ENCODE measurements at regions not wholly inside any gene's neighbourhood (a gene's known extent, or its start where the extent isn't known, plus 50 kb on each side); places are given as distances from the start of the nearest gene placed in this dataset.

- Histone ChIP-seq H3K36me3 (replicated peaks in 1 of 2; ENCODE audit: control extremely low read depth in 1 of 2, control insufficient read depth in 1 of 2, extremely low read depth in 1 of 2, insufficient read depth in 2 of 2, low read length in 1 of 2) (no peaks in the 10 kb centered on the region), H3K4me2 (replicated peaks; ENCODE audit: low read depth, low read length, poor library complexity, severe bottlenecking) (no peak overlapping the region), H3K9me3 (ENCODE audit: control extremely low read depth in 1 of 3, control insufficient read depth in 2 of 3, insufficient read depth in 1 of 3, low read length in 2 of 3) (no peaks in the 10 kb centered on the region), H3K4me1 (ENCODE audit: control insufficient read depth in 2 of 2, insufficient read depth in 2 of 2, low read length in 2 of 2) (no peaks in the 10 kb centered on the region), H3K4me3 (ENCODE audit: control extremely low read depth in 1 of 5, extremely low read depth in 1 of 5, insufficient read depth in 1 of 5, low read depth in 2 of 5, low read length in 4 of 5) (no peak overlapping the region), H3K79me2 (ENCODE audit: control insufficient read depth, insufficient read depth, low read length) (no peaks in the 10 kb centered on the region), H3K27me3 (replicated peaks in 1 of 4; ENCODE audit: control extremely low read depth in 1 of 4, control insufficient read depth in 3 of 4, insufficient read depth in 4 of 4, low read length in 3 of 4) (no peaks in the 10 kb centered on the region), H2AFZ (ENCODE audit: insufficient read depth, low read depth, low read length, poor library complexity, severe bottlenecking) (no peak overlapping the region), H3K27ac (ENCODE audit: low read length in 2 of 2) (no peak overlapping the region), H4K20me1 (ENCODE audit: control insufficient read depth, insufficient read depth, low read length, poor library complexity, severe bottlenecking) (no peaks in the 10 kb centered on the region), H3K9ac (ENCODE audit: low read length) (no peak overlapping the region)
- ChIA-PET POLR2A (no interaction called here), CTCF (no interaction called here)
- TF ChIP-seq CTCF (IDR thresholded peaks at IDR 0.05) (no peak), EZH2 (IDR thresholded peaks at IDR 0.05; ENCODE audit: borderline replicate concordance, insufficient read depth, low read depth, low read length, poor library complexity, severe bottlenecking) (no peak)
- intact Hi-C loops (cut with micrococcal nuclease), result no loop called here
- Mint-ChIP-seq H3K27ac (no peak overlapping the region), H3K9me3 (ENCODE audit: insufficient read depth) (no peaks in the 10 kb centered on the region), H3K4me3 (no peak overlapping the region), H3K27me3 (peaks cover 6% of the 10 kb centered on the region), H3K4me1 (no peaks in the 10 kb centered on the region)
- ATAC-seq (ENCODE audit: low read depth), result no peak
- WGBS (ENCODE audit: insufficient coverage), result no CpG with 5 or more reads among the region's 1 CpG
- no peak for DNase-seq
Measured at GRCh38 chr1:170307426-170307825, 161.7 kb downstream of the NTMT2 start.

GRCh38 chr1:170309389-170310013 lies 163.7 kb downstream of the NTMT2 start:
- no peaks in the 10 kb centered on the region for H3K4me1 ChIP-seq (ENCODE audit: control insufficient read depth in 2 of 2, insufficient read depth in 2 of 2, low read length in 2 of 2)
- Mint-ChIP-seq H3K27me3 (peaks cover 6% of the 10 kb centered on the region), H3K9me3 (ENCODE audit: insufficient read depth) (no peaks in the 10 kb centered on the region), H3K27ac (no peak overlapping the region), H3K4me3 (no peak overlapping the region), H3K4me1 (no peaks in the 10 kb centered on the region)
- no peaks in the 10 kb centered on the region for H4K20me1 ChIP-seq (ENCODE audit: control insufficient read depth, insufficient read depth, low read length, poor library complexity, severe bottlenecking)
- CTCF ChIA-PET, result interaction anchor here (0.6 kb wide), 1 partner anchor 109 kb away, joined by 4 read pairs; no protein-coding TSS in a partner anchor
- no peak for DNase-seq
- H3K27ac ChIP-seq (ENCODE audit: low read length in 2 of 2), result no peak overlapping the region
- no peak overlapping the region for H2AFZ ChIP-seq (ENCODE audit: insufficient read depth, low read depth, low read length, poor library complexity, severe bottlenecking)
- H3K36me3 ChIP-seq (replicated peaks in 1 of 2; ENCODE audit: control extremely low read depth in 1 of 2, control insufficient read depth in 1 of 2, extremely low read depth in 1 of 2, insufficient read depth in 2 of 2, low read length in 1 of 2), result no peaks in the 10 kb centered on the region
- H3K4me3 ChIP-seq (ENCODE audit: control extremely low read depth in 1 of 5, extremely low read depth in 1 of 5, insufficient read depth in 1 of 5, low read depth in 2 of 5, low read length in 4 of 5), result no peak overlapping the region
- ATAC-seq (ENCODE audit: low read depth), result no peak
- POLR2A ChIA-PET, result no interaction called here
- no peaks in the 10 kb centered on the region for H3K79me2 ChIP-seq (ENCODE audit: control insufficient read depth, insufficient read depth, low read length)
- TF ChIP-seq EZH2 (IDR thresholded peaks at IDR 0.05; ENCODE audit: borderline replicate concordance, insufficient read depth, low read depth, low read length, poor library complexity, severe bottlenecking) (no peak), CTCF (IDR thresholded peaks at IDR 0.05) (no peak)
- intact Hi-C loops (cut with micrococcal nuclease), result no loop called here
- no peaks in the 10 kb centered on the region for H3K9me3 ChIP-seq (ENCODE audit: control extremely low read depth in 1 of 3, control insufficient read depth in 2 of 3, insufficient read depth in 1 of 3, low read length in 2 of 3)
- no peak overlapping the region for H3K9ac ChIP-seq (ENCODE audit: low read length)
- WGBS (ENCODE audit: insufficient coverage), result 88% methylated on average over 3 of the region's 10 CpGs
- H3K4me2 ChIP-seq (replicated peaks; ENCODE audit: low read depth, low read length, poor library complexity, severe bottlenecking), result no peak overlapping the region
- H3K27me3 ChIP-seq (replicated peaks in 1 of 4; ENCODE audit: control extremely low read depth in 1 of 4, control insufficient read depth in 3 of 4, insufficient read depth in 4 of 4, low read length in 3 of 4), result no peaks in the 10 kb centered on the region

All from B cell (primary cell).